Calu3 (cell line): ENCODE measurements at regions not wholly inside any gene's neighbourhood (a gene's known extent, or its start where the extent isn't known, plus 50 kb on each side); places are given as distances from the start of the nearest gene placed in this dataset.

Experiments used
- BruUV-seq: library from RNA; stranded (reverse); fragments of 400-500 nt; replicated peaks from 2 replicates; lab custom pipeline; 2021; lab: Mats Ljungman, UMichigan
- CTCF ChIA-PET: fragments of 300-600 bp; sonication (Branson Sonifier 250); formaldehyde crosslinking; loops from one replicate; lab custom pipeline; 2022; ENCODE audit warnings: antibody characterized with exemption; lab: Charles Lee
- DNase-seq: peaks from one replicate; pipeline ENCODE4 v3.0.0; 2022
- H3K27ac Mint-ChIP-seq: one replicate; pipeline ENCODE4 v1.8.0; 2022; ENCODE audit warnings: mixed read lengths; ENCODE audit not compliant: unreplicated experiment
- H3K27me3 Mint-ChIP-seq: one replicate; pipeline ENCODE4 v1.8.0; 2022; ENCODE audit warnings: mixed read lengths; ENCODE audit not compliant: unreplicated experiment
- H3K36me3 Mint-ChIP-seq: one replicate; pipeline ENCODE4 v1.8.0; 2022; ENCODE audit warnings: mild to moderate bottlenecking, moderate library complexity, mixed read lengths; ENCODE audit not compliant: insufficient read depth, unreplicated experiment
- H3K4me1 Mint-ChIP-seq: one replicate; pipeline ENCODE4 v1.8.0; 2022; ENCODE audit warnings: mild to moderate bottlenecking, low read depth, mixed read lengths; ENCODE audit not compliant: unreplicated experiment
- H3K4me3 Mint-ChIP-seq: one replicate; pipeline ENCODE4 v1.8.0; 2022; ENCODE audit warnings: mild to moderate bottlenecking, low read depth, moderate library complexity, mixed read lengths; ENCODE audit not compliant: unreplicated experiment
- H3K9me3 Mint-ChIP-seq: one replicate; pipeline ENCODE4 v1.8.0; 2022; ENCODE audit warnings: low read depth, mixed read lengths; ENCODE audit not compliant: unreplicated experiment
- CTCF ChIP-seq: fragments of 200-600 bp; IDR thresholded peaks from one replicate; pipeline ENCODE4 v1.8.0; 2022; ENCODE audit warnings: antibody characterized with exemption; ENCODE audit not compliant: unreplicated experiment
- intact Hi-C: fragments of 100-400 bp; cut with micrococcal nuclease; formaldehyde crosslinking; loops from one replicate; pipeline ENCODE4 v1.10.0; 2022; ENCODE audit not compliant: unreplicated experiment

GRCh38 chr13:66106246-66106645, 1123.9 kb downstream of the PCDH9 start:
- intact Hi-C loops = no loop called here
- H3K4me1 Mint-ChIP-seq = no peaks in the 10 kb centered on the region
- TF ChIP-seq CTCF = no peak
- CTCF ChIA-PET = no interaction called here
- DNase-seq = no peak
- no peak overlapping the region for H3K27ac Mint-ChIP-seq
- H3K4me3 Mint-ChIP-seq = no peak overlapping the region
- H3K36me3 Mint-ChIP-seq = no peaks in the 10 kb centered on the region
- BruUV-seq = no TSS peak
- no peaks in the 10 kb centered on the region for H3K9me3 Mint-ChIP-seq
- H3K27me3 Mint-ChIP-seq = no peaks in the 10 kb centered on the region

- BruUV-seq = no TSS peak
- H3K4me1 Mint-ChIP-seq = no peaks in the 10 kb centered on the region
- no peak overlapping the region for H3K27ac Mint-ChIP-seq
- intact Hi-C loops = no loop called here
- no peak for DNase-seq
- H3K9me3 Mint-ChIP-seq = peaks cover 3% of the 10 kb centered on the region
- H3K27me3 Mint-ChIP-seq = no peaks in the 10 kb centered on the region
- H3K36me3 Mint-ChIP-seq = no peaks in the 10 kb centered on the region
- CTCF ChIA-PET = no interaction called here
- H3K4me3 Mint-ChIP-seq = no peak overlapping the region
- TF ChIP-seq CTCF = no peak
Measured at GRCh38 chr13:66102864-66103263, 1127.3 kb downstream of the PCDH9 start.

GRCh38 chr13:66099825-66100224, 1130.3 kb downstream of the PCDH9 start:
- intact Hi-C loops = no loop called here
- Mint-ChIP-seq H3K9me3 (peaks cover 3% of the 10 kb centered on the region), H3K27ac (no peak overlapping the region), H3K36me3 (no peaks in the 10 kb centered on the region), H3K27me3 (no peaks in the 10 kb centered on the region), H3K4me3 (no peak overlapping the region), H3K4me1 (no peaks in the 10 kb centered on the region)
- no TSS peak for BruUV-seq
- TF ChIP-seq CTCF = no peak
- no peak for DNase-seq
- CTCF ChIA-PET = no interaction called here

DNA sequence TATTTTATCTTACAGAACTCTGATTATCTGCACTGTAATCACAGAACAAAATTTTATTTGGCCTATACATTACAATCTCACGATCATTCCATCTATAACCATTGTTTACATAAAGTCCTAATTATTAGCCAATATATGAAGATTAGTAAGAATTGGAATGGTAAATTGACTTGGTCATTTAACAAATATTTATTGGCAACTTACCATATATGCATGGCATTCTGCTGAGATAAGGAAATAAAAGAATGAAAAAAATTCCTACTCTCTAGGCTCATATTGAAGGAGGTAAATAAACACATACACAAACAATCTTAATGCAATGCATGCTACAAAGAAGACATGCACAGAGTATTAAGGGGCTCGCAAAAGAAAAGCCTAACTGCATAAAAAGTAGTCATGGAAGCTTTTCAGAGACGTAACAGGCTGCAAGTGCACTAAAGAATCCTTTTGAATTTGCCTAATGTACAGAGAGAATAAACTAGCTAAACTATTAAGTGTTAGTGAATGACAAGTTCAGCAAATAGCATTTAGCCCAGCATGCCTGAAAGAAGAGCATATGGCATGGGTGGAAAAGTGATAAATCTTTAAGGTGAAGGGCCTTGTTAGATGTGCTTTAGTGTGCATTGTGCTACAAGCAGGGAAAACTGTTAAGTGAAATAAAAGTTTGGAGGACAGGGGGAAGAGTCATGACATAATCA, 1131.1 kb downstream of the PCDH9 start:
- intact Hi-C loops = no loop called here
- Mint-ChIP-seq H3K36me3 (no peaks in the 10 kb centered on the region), H3K27ac (no peak overlapping the region), H3K9me3 (peaks cover 3% of the 10 kb centered on the region), H3K27me3 (no peaks in the 10 kb centered on the region), H3K4me1 (no peaks in the 10 kb centered on the region), H3K4me3 (no peak overlapping the region)
- CTCF ChIA-PET = no interaction called here
- no TSS peak for BruUV-seq
- no peak for TF ChIP-seq CTCF
- no peak for DNase-seq
